Kidney tubule cell (primary cell): ENCODE measurements at regions not wholly inside any gene's neighbourhood (a gene's known extent, or its start where the extent isn't known, plus 50 kb on each side); places are given as distances from the start of the nearest gene placed in this dataset.
"Not testable (repeated sequence)": the region's sequence is repeated elsewhere in the genome, so short reads cannot be mapped to it uniquely, and the experiment has no call there.

Experiments
- DNase-seq: peaks from one replicate; pipeline ENCODE4 v3.0.0-alpha.2; 2018; ENCODE audit warnings: low spot score

- no peak for DNase-seq
Observed at GRCh38 chr13:65594298-65594781, 1635.8 kb downstream of the PCDH9 start.

- no peak for DNase-seq
Observed at GRCh38 chr13:65593298-65593874, 1636.8 kb downstream of the PCDH9 start.

- no peak for DNase-seq
Observed at GRCh38 chr13:65592731-65593130, 1637.4 kb downstream of the PCDH9 start.

GRCh38 chr13:65585346-65585745 is 1644.8 kb downstream of the PCDH9 start:
- DNase-seq, result no peak

- no peak for DNase-seq
Observed at GRCh38 chr13:65584126-65584525, 1646.0 kb downstream of the PCDH9 start.

- DNase-seq, result no peak
Observed at GRCh38 chr13:65582160-65582559, 1648.0 kb downstream of the PCDH9 start.

- not testable (repeated sequence) for DNase-seq
Observed at GRCh38 chr13:65564561-65564960, 1665.6 kb downstream of the PCDH9 start.

- DNase-seq, result no peak
Observed at GRCh38 chr13:65562305-65562704, 1667.8 kb downstream of the PCDH9 start.

- DNase-seq, result no peak
Observed at GRCh38 chr13:65560936-65561335, 1669.2 kb downstream of the PCDH9 start.

- DNase-seq, result no peak
Observed at GRCh38 chr13:65555962-65556361, 1674.2 kb downstream of the PCDH9 start.

GRCh38 chr13:65553096-65553727 is 1676.9 kb downstream of the PCDH9 start:
- no peak for DNase-seq

- no peak for DNase-seq
Observed at GRCh38 chr13:65551208-65551607, 1678.9 kb downstream of the PCDH9 start.

GRCh38 chr13:65540175-65540574 is 1690.0 kb downstream of the PCDH9 start:
- DNase-seq, result no peak

- DNase-seq, result no peak
Observed at GRCh38 chr13:65535370-65535769, 1694.8 kb downstream of the PCDH9 start.

GRCh38 chr13:65532231-65532630 is 1697.9 kb downstream of the PCDH9 start:
- DNase-seq, result no peak

GRCh38 chr13:65530688-65531087 is 1699.4 kb downstream of the PCDH9 start:
- DNase-seq, result no peak

GRCh38 chr13:65529541-65529940 is 1700.6 kb downstream of the PCDH9 start:
- DNase-seq, result no peak

- DNase-seq, result no peak
Observed at GRCh38 chr13:65508745-65509144, 1721.4 kb downstream of the PCDH9 start.

GRCh38 chr13:65508338-65508737 is 1721.8 kb downstream of the PCDH9 start:
- DNase-seq, result no peak

- no peak for DNase-seq
Observed at GRCh38 chr13:65505941-65506340, 1724.2 kb downstream of the PCDH9 start.

GRCh38 chr13:65504213-65504612 is 1725.9 kb downstream of the PCDH9 start:
- DNase-seq, result no peak

- DNase-seq, result no peak
Observed at GRCh38 chr13:65500481-65500880, 1729.7 kb downstream of the PCDH9 start.

- DNase-seq, result no peak
Observed at GRCh38 chr13:65499256-65499655, 1730.9 kb downstream of the PCDH9 start.

- DNase-seq, result peak; percentile 86
Observed at GRCh38 chr13:65497265-65497664, 1732.9 kb downstream of the PCDH9 start.
